PFSK-1 (cell line): ENCODE measurements at regions not wholly inside any gene's neighbourhood (a gene's known extent, or its start where the extent isn't known, plus 50 kb on each side); places are given as distances from the start of the nearest gene placed in this dataset.

Experiments used
- FOXP2 ChIP-seq: optimal IDR thresholded peaks from 2 replicates; pipeline ENCODE3; 2011; ENCODE audit warnings: borderline replicate concordance, control low read depth, inconsistent platforms; ENCODE audit not compliant: insufficient read depth; ENCODE audit errors: extremely low read length, extremely low read depth
- POLR2AphosphoS5 ChIP-seq: IDR thresholded peaks from 2 replicates; pipeline ENCODE4 v1.6.1; 2012; ENCODE audit warnings: low read depth, mild to moderate bottlenecking, control low read depth, low read length, moderate library complexity
- REST ChIP-seq, 2 experiments: IDR thresholded peaks; 2 replicates each; pipeline versions ENCODE4 v1.6.1 to v1.8.0; 2011 to 2012; ENCODE audit warnings: low read depth in 2 of 2, low read length in 2 of 2, control low read depth in 1 of 2, inconsistent platforms in 1 of 2, mild to moderate bottlenecking in 1 of 2, moderate library complexity in 1 of 2; ENCODE audit not compliant: insufficient read depth in 1 of 2
- SIN3A ChIP-seq: IDR thresholded peaks from 2 replicates; pipeline ENCODE4 v1.6.1; 2012; ENCODE audit warnings: mild to moderate bottlenecking, low read length, moderate library complexity, borderline replicate concordance; ENCODE audit not compliant: insufficient read depth
- TAF1 ChIP-seq: IDR thresholded peaks from 2 replicates; pipeline ENCODE4 v1.6.1; 2012; ENCODE audit warnings: low read length, control low read depth, borderline replicate concordance; ENCODE audit not compliant: insufficient read depth

GRCh38 chr6:139529420-139529819 lies 155.0 kb upstream of the CITED2 start:
- TF ChIP-seq POLR2AphosphoS5, result no peak
- no peak for TF ChIP-seq REST (IDR thresholded peaks at IDR 0.05; ENCODE audit: insufficient read depth in 1 of 2, low read depth in 2 of 2, low read length in 2 of 2)
- TF ChIP-seq FOXP2, result no peak
- no peak for TF ChIP-seq TAF1
- no peak for TF ChIP-seq SIN3A

- TF ChIP-seq SIN3A (no peak), FOXP2 (no peak), REST (IDR thresholded peaks at IDR 0.05; ENCODE audit: insufficient read depth in 1 of 2, low read depth in 2 of 2, low read length in 2 of 2) (no peak), TAF1 (no peak), POLR2AphosphoS5 (no peak)
These were observed 154.0 kb upstream of the CITED2 start for GRCh38 chr6:139528471-139528870.

- TF ChIP-seq SIN3A (no peak), POLR2AphosphoS5 (no peak), REST (IDR thresholded peaks at IDR 0.05; ENCODE audit: insufficient read depth in 1 of 2, low read depth in 2 of 2, low read length in 2 of 2) (no peak), TAF1 (no peak), FOXP2 (no peak)
These were observed 151.0 kb upstream of the CITED2 start for GRCh38 chr6:139525415-139525814.

- TF ChIP-seq SIN3A (no peak), FOXP2 (no peak), REST (IDR thresholded peaks at IDR 0.05; ENCODE audit: insufficient read depth in 1 of 2, low read depth in 2 of 2, low read length in 2 of 2) (no peak), POLR2AphosphoS5 (no peak), TAF1 (no peak)
These were observed 149.5 kb upstream of the CITED2 start for GRCh38 chr6:139523986-139524385.

- TF ChIP-seq POLR2AphosphoS5, result no peak
- TF ChIP-seq SIN3A, result no peak
- no peak for TF ChIP-seq TAF1
- TF ChIP-seq FOXP2, result no peak
- no peak for TF ChIP-seq REST (IDR thresholded peaks at IDR 0.05; ENCODE audit: insufficient read depth in 1 of 2, low read depth in 2 of 2, low read length in 2 of 2)
These were observed 148.2 kb upstream of the CITED2 start for GRCh38 chr6:139522511-139523220.
